ENCODE measurements at regions not wholly inside any gene's neighbourhood (a gene's known extent, or its start where the extent isn't known, plus 50 kb on each side); places are given as distances from the start of the nearest gene placed in this dataset.

- ChIA-PET POLR2A (no interaction called here), CTCF (no interaction called here)
- Mint-ChIP-seq H3K9me3 (peaks cover 3% of the 10 kb centered on the region), H3K27me3 (no peaks in the 10 kb centered on the region), H3K4me1 (no peaks in the 10 kb centered on the region), H3K36me3 (ENCODE audit: low read depth) (no peaks in the 10 kb centered on the region), H3K4me3 (no peak overlapping the region), H3K27ac (no peak overlapping the region)
- no peak for DNase-seq
Measured at GRCh38 chr18:56207989-56208388, 430.4 kb downstream of the TXNL1 start.

- DNase-seq, result no peak
- POLR2A ChIA-PET, result no interaction called here
- H3K27ac Mint-ChIP-seq, result no peak overlapping the region
- no peak overlapping the region for H3K4me3 Mint-ChIP-seq
- CTCF ChIA-PET, result no interaction called here
- no peaks in the 10 kb centered on the region for H3K36me3 Mint-ChIP-seq (ENCODE audit: low read depth)
- H3K4me1 Mint-ChIP-seq, result no peaks in the 10 kb centered on the region
- H3K27me3 Mint-ChIP-seq, result no peaks in the 10 kb centered on the region
- H3K9me3 Mint-ChIP-seq, result peaks cover 3% of the 10 kb centered on the region
Measured at GRCh38 chr18:56204052-56204451, 434.3 kb downstream of the TXNL1 start.

DNA sequence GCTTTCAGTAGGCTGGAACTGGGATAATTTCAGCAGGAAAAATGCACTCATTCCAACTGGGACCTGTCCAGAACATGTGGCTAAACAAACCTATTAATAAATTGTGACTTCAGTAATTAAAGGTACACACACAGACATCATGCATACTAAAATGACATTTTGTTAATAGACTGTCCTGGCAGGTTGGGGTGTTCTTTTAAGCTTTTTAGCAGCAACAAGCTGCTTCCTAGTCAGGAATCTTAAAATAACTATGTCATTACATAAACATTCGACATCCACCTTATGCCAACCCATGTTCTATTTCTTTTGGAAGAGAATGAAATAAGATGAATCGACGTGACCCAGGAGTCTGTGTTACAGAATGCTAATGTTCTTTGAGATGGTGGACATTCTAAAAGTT, 435.7 kb downstream of the TXNL1 start:
- H3K36me3 Mint-ChIP-seq (ENCODE audit: low read depth), result no peaks in the 10 kb centered on the region
- H3K9me3 Mint-ChIP-seq, result peaks cover 1% of the 10 kb centered on the region
- ChIA-PET POLR2A (no interaction called here), CTCF (no interaction called here)
- DNase-seq, result no peak
- no peak overlapping the region for H3K4me3 Mint-ChIP-seq
- no peaks in the 10 kb centered on the region for H3K27me3 Mint-ChIP-seq
- H3K4me1 Mint-ChIP-seq, result no peaks in the 10 kb centered on the region
- no peak overlapping the region for H3K27ac Mint-ChIP-seq

DNA sequence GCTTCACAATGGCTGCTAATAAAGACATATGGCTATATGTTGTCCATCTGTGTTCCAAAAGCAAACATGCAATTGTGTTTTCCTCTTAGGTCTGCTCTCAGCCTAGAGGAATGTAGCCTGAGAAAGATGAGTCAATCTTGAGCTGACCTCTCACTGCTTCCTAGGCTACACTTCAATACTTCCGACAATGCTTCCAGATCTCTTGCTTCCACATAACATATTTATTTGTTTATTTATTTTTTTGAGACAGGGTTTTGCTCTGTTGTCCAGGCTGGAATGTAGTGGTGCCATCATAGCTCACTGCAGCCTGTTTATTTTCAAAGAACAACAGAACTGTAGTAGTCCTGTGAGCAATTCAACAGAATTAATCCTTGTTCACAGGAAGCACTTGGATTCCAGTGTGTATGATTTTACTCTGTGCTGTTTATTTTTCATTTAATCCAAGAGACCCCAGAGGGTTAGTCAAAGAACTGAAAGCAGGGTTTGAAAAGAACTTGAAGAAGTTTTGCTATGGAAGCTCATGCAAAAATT, 437.9 kb downstream of the TXNL1 start:
- no peaks in the 10 kb centered on the region for H3K4me1 Mint-ChIP-seq
- no peaks in the 10 kb centered on the region for H3K27me3 Mint-ChIP-seq
- ChIA-PET POLR2A (no interaction called here), CTCF (no interaction called here)
- H3K36me3 Mint-ChIP-seq (ENCODE audit: low read depth), result no peaks in the 10 kb centered on the region
- no peak for DNase-seq
- no peak overlapping the region for H3K4me3 Mint-ChIP-seq
- no peak overlapping the region for H3K27ac Mint-ChIP-seq
- no peaks in the 10 kb centered on the region for H3K9me3 Mint-ChIP-seq

DNA sequence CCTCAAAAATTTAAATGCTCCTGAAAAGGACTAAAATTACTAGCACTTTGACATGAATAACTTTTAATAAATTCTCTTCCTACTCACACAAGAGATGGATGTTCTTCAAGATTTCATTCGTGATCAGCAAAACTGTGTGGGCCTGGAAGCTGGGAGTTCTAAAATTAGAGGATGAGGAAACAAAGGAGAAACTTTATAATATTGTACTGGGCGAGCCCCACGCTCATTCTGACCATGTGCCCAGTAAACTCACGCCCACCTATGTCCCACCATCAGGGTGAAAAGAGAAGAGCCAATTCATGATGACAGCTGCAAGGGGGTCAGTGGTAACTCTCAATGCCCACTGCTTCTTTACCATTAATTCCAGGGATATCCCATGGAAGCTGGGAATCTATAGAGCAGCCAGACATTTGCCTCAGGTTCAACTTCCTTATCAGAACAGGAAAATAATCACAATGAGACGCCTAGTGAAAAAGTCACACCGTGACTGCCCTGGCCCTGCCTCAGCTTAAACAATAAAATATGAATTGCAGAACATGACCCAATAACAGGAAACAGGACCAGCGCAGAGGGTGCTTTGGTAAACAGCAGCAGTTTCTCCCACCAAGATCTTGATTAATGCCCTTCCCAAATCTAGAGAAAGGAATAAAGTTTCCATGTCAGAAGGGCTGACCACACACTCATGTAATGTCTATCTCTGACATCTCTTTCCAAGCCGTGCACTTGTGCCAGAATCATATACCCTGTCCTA, 438.6 kb downstream of the TXNL1 start:
- CTCF ChIA-PET, result no interaction called here
- no peaks in the 10 kb centered on the region for H3K36me3 Mint-ChIP-seq (ENCODE audit: low read depth)
- POLR2A ChIA-PET, result no interaction called here

GRCh38 chr18:56197241-56197859, 441.0 kb downstream of the TXNL1 start:
- H3K4me1 Mint-ChIP-seq, result no peaks in the 10 kb centered on the region
- H3K9me3 Mint-ChIP-seq, result no peaks in the 10 kb centered on the region
- ChIA-PET POLR2A (no interaction called here), CTCF (no interaction called here)
- no peak for DNase-seq
- H3K27ac Mint-ChIP-seq, result no peak overlapping the region
- no peaks in the 10 kb centered on the region for H3K27me3 Mint-ChIP-seq
- H3K4me3 Mint-ChIP-seq, result no peak overlapping the region
- no peaks in the 10 kb centered on the region for H3K36me3 Mint-ChIP-seq (ENCODE audit: low read depth)

More for the DNA sequence above, 438.6 kb downstream of the TXNL1 start:
- Mint-ChIP-seq H3K27me3 (no peaks in the 10 kb centered on the region), H3K4me1 (no peaks in the 10 kb centered on the region), H3K4me3 (no peak overlapping the region), H3K27ac (no peak overlapping the region), H3K9me3 (no peaks in the 10 kb centered on the region)
- no peak for DNase-seq

GRCh38 chr18:56196495-56197225, 441.7 kb downstream of the TXNL1 start:
- no peaks in the 10 kb centered on the region for H3K4me1 Mint-ChIP-seq
- CTCF ChIA-PET, result no interaction called here
- no peak overlapping the region for H3K4me3 Mint-ChIP-seq
- H3K36me3 Mint-ChIP-seq (ENCODE audit: low read depth), result no peaks in the 10 kb centered on the region
- POLR2A ChIA-PET, result no interaction called here
- H3K27ac Mint-ChIP-seq, result no peak overlapping the region
- H3K27me3 Mint-ChIP-seq, result no peaks in the 10 kb centered on the region
- H3K9me3 Mint-ChIP-seq, result no peaks in the 10 kb centered on the region
- DNase-seq, result no peak

DNA sequence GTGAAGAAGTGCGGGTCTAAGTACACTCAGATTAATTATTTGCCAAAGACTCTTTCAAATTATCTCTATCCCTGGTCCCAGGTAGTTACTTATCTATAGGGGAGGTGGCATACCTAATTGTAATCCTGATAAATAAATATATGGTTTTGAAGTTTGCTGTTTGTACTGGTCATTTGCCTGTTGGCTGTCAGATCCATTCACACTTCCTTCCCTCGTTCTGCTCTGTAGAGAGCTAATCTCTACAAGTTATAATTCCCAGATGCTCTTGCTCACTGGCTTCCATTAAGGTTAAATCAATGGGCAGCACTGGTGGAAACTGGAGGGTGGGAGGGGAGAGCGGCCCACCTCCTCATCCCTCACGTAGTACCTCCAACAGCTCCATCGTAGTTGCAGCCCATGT, 447.1 kb downstream of the TXNL1 start:
- POLR2A ChIA-PET, result no interaction called here
- no peaks in the 10 kb centered on the region for H3K4me1 Mint-ChIP-seq
- no peak overlapping the region for H3K4me3 Mint-ChIP-seq
- no peaks in the 10 kb centered on the region for H3K27me3 Mint-ChIP-seq
- H3K27ac Mint-ChIP-seq, result no peak overlapping the region
- CTCF ChIA-PET, result no interaction called here
- DNase-seq, result no peak
- no peaks in the 10 kb centered on the region for H3K36me3 Mint-ChIP-seq (ENCODE audit: low read depth)
- H3K9me3 Mint-ChIP-seq, result peaks cover 3% of the 10 kb centered on the region

DNA sequence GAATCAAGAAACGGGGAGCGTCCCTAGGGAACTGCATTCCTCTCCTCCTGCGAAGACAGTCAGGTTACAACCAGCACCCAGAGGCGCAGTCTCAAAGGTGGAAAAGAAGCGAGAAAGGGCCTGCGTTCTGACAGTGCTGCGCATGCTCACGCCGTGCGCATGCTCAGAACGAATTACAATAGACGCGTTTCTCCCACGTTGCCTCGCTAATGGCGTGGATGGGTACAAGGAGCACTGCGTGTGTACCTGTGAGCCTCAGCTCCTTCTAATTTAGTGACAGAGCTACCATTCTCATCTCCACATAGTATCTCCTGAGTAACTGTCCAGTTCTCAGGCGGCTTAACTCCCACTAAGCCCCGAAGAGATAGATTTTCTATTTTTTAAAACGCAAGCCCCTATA, 448.8 kb downstream of the TXNL1 start:
- no peaks in the 10 kb centered on the region for H3K27me3 Mint-ChIP-seq
- H3K4me3 Mint-ChIP-seq, result no peak overlapping the region
- no peaks in the 10 kb centered on the region for H3K4me1 Mint-ChIP-seq
- no peak for DNase-seq
- no peaks in the 10 kb centered on the region for H3K36me3 Mint-ChIP-seq (ENCODE audit: low read depth)
- CTCF ChIA-PET, result no interaction called here
- H3K27ac Mint-ChIP-seq, result no peak overlapping the region
- peaks cover 3% of the 10 kb centered on the region for H3K9me3 Mint-ChIP-seq
- POLR2A ChIA-PET, result no interaction called here

DNA sequence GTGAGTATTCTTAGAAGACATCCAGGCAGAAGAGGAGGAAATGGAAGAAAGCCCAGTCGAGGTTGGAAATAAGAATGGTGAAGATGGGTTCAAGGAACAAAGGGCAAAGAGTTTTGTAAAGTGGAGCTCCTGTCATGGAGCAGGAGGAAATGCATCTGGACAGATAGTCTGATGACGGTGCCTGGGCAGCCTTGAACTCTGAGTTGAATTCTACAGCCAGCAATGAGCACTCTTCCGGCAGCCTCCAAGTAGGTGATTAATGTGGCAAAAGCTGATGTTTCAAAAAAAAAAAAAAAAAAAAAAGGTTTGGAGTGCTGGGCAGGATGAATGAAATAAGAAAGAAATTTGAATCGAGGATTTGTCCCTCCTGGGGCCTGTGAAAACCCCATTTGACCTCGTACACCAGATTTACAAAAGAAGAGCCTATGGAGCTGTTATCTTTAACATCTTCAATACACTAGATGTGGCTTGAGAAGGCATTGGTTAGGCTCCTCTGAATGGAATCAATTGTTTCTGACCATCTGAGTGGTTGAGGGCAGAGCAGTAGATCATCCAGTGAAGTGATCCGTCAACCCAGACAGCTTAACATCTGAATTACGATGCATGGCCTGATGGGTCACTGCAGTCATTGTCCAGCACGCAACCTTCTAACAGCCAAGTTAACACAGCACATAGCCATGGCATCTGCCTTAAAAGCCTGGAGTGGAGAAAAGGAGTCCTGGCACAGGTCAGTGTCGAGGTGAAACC, 449.7 kb downstream of the TXNL1 start:
- ChIA-PET CTCF (no interaction called here), POLR2A (no interaction called here)
- H3K36me3 Mint-ChIP-seq (ENCODE audit: low read depth), result no peaks in the 10 kb centered on the region
- no peak overlapping the region for H3K27ac Mint-ChIP-seq
- H3K27me3 Mint-ChIP-seq, result no peaks in the 10 kb centered on the region
- DNase-seq, result no peak
- peaks cover 3% of the 10 kb centered on the region for H3K9me3 Mint-ChIP-seq
- H3K4me1 Mint-ChIP-seq, result no peaks in the 10 kb centered on the region
- no peak overlapping the region for H3K4me3 Mint-ChIP-seq

GRCh38 chr18:56186319-56186718, 452.1 kb downstream of the TXNL1 start:
- H3K36me3 Mint-ChIP-seq (ENCODE audit: low read depth), result no peaks in the 10 kb centered on the region
- no peak overlapping the region for H3K27ac Mint-ChIP-seq
- no peaks in the 10 kb centered on the region for H3K27me3 Mint-ChIP-seq
- no peaks in the 10 kb centered on the region for H3K4me1 Mint-ChIP-seq
- peaks cover 3% of the 10 kb centered on the region for H3K9me3 Mint-ChIP-seq
- CTCF ChIA-PET, result no interaction called here
- no peak overlapping the region for H3K4me3 Mint-ChIP-seq
- DNase-seq, result no peak
- POLR2A ChIA-PET, result no interaction called here

DNA sequence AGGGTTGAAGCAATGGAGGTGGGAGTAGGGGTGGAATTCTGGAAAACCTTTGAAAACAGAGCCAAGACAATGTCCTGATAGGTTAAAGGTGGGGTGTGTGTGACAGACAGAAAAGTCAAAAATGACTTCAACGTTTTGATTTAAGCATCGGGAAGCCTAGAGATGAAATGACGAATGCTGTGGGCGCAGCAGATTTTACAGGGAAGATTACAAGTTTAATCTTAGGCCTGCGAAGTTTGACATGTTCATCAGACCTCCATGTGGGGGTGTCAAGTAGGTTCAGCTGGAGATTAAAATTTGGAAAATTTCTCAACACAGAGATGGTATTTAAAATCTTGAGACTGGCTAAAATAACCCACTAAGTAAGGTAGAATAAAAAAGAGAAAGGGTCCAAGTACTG, 453.3 kb downstream of the TXNL1 start:
- DNase-seq, result no peak
- ChIA-PET POLR2A (no interaction called here), CTCF (no interaction called here)
- peaks cover 3% of the 10 kb centered on the region for H3K9me3 Mint-ChIP-seq
- no peaks in the 10 kb centered on the region for H3K36me3 Mint-ChIP-seq (ENCODE audit: low read depth)
- H3K27me3 Mint-ChIP-seq, result no peaks in the 10 kb centered on the region
- H3K4me1 Mint-ChIP-seq, result no peaks in the 10 kb centered on the region
- H3K4me3 Mint-ChIP-seq, result no peak overlapping the region
- no peak overlapping the region for H3K27ac Mint-ChIP-seq

GRCh38 chr18:56176751-56177150, 461.6 kb downstream of the TXNL1 start:
- no peak overlapping the region for H3K4me3 Mint-ChIP-seq
- H3K36me3 Mint-ChIP-seq (ENCODE audit: low read depth), result no peaks in the 10 kb centered on the region
- CTCF ChIA-PET, result no interaction called here

More at GRCh38 chr18:56176751-56177150, 461.6 kb downstream of the TXNL1 start:
- POLR2A ChIA-PET, result no interaction called here
- Mint-ChIP-seq H3K27ac (no peak overlapping the region), H3K9me3 (peaks cover 3% of the 10 kb centered on the region), H3K4me1 (no peaks in the 10 kb centered on the region), H3K27me3 (no peaks in the 10 kb centered on the region)
- no peak for DNase-seq
